GM18868 (cell line): ENCODE measurements at regions not wholly inside any gene's neighbourhood (a gene's known extent, or its start where the extent isn't known, plus 50 kb on each side); places are given as distances from the start of the nearest gene placed in this dataset.

ENCODE experiments used
- ATAC-seq: cut with Tn5 transposase; IDR thresholded peaks from one replicate; pipeline ENCODE4 v1.9.1; 2021; ENCODE audit warnings: mild to moderate bottlenecking, moderate library complexity; ENCODE audit not compliant: unreplicated experiment

DNA sequence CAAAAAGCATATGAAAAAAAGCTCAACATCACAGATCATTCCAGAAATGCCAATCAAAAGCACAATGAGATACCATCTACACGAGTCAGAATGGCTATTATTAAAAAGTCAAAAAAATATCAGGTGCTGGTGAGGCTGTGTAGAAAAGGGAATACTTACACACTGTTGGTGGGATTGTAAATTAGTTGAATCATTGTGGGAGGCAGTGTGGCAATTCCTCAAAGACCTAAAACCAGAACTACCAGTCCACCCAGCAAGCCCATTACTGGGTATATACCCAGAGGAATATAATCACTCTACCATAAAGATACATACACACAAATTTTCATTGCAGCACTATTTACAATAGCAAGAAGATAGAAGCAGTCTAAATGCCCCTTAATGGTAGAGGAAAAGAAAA, 529.9 kb downstream of the SLITRK1 start:
- no peak for ATAC-seq

DNA sequence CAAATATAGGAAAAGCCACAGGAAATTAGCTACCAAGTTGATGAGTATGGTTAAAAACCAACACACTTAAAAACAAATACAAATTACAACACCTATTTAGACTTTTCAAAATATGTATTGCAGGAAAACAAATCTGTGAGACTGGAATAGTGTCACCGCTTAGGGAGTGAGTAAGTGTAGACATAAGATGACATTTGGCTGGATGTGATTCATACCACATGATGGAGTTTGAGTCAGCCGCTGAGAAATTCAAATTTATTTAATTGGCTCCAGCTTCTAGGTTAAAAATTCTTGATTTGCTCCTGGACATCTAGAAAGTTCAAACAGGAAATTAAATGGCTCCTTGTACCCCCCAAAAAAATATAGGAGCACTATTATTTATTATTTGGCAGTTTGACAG, 531.7 kb downstream of the SLITRK1 start:
- ATAC-seq: no peak

DNA sequence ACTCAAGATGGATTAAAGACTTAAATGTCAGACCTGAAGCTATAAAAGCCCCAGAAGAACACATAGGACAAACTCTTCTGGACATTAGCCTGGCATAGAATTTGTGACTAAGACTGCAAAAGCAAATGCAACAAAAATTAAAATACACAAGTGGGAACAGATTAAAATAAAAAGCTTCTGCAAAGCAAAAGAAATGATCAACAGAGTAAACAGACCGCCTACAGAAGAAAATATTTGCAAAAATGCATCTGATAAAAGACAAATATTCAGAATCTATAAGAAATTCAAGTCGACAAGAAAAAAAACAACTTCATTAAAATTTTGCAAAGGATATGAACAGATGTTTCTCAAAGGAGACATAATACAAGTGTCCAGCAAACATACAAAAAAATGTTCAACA, 537.8 kb downstream of the SLITRK1 start:
- ATAC-seq: no peak

DNA sequence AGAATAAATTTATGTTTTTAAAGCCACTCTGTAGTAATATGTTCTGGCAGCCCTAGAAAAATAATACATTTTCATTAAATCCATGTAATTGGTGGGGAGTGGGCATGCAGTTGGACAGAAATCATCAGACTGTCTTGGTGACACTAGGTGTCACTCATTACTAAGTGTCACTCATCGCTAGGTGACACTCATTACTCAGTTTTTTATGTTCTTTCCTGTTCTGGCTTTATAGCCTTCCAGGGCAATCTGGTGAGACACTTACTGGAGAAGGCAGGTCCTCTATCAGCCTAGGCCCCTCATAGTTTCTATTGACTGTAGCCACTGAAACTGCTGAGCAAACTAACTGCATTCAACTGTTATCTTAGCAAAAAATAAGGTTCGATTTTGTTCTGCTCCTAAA, 542.1 kb downstream of the SLITRK1 start:
- no peak for ATAC-seq

DNA sequence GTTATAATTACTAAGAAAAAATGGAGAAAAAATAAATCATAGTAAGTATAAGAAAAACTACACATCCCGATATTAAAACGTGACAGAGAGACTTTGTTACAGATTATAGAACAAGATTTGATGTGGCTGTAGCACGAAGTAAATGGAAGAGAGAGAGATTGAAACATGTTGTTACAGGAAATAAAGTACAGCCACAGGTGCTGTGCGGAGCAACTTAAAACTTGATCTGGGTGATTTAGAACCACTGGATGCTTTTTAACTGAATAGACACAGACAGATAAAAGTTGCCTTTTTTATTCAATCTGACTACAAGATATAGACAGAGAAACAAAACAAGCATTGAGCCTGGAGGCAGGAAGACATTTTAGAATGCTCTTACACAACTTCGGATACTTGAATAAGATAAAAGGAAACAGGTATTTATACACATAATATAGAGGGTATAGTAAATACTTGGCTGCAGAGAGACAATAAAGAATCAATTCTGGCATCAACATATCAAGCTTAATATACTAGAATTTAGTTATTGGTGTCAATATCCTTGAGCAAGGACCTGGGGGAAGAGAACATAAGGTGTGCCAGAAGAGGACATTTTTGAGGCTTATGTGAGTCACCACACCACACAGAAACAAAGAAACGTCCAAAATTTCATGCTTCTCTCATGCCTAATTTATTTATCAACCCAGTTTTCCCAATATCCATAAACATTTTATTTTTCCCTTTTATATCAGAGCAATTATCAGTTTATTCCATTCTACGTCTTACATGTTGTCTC, 548.5 kb downstream of the SLITRK1 start:
- no peak for ATAC-seq

DNA sequence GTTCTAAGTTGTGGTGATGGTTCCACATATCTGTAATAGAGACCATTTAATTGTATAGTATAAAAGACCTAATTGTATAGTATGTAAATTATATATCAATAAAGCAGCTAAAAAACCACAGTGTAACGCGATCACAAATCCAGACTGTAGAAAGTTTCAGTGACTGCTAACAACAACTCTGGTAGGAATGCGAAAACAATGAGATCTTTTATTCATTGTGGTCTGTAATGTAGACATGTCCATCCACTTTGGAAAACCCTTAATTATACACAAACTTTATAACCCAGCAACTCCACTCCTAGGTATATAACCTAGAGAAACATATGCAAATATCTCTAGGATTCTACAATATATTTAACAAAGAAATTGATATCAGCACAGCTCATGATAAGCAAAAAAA, 549.5 kb downstream of the SLITRK1 start:
- no peak for ATAC-seq

DNA sequence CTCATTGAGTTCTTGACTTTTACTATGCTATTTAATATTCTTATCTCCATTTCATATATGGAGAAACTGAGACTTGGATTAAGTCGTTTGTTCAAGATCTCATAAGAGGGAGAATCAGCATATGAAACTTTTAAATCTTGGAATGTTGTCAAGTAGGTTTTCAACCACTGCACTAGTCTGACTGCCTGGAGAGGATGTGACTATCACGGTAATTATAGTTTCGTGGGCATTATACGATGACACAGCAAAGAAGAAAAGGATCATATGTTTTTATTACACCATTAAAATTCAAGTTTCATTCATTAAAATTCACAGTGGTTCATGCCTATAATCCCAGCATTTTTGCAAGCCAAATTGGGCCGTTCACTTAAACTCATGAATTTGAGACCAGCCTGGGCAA, 555.2 kb downstream of the SLITRK1 start:
- ATAC-seq: no peak

DNA sequence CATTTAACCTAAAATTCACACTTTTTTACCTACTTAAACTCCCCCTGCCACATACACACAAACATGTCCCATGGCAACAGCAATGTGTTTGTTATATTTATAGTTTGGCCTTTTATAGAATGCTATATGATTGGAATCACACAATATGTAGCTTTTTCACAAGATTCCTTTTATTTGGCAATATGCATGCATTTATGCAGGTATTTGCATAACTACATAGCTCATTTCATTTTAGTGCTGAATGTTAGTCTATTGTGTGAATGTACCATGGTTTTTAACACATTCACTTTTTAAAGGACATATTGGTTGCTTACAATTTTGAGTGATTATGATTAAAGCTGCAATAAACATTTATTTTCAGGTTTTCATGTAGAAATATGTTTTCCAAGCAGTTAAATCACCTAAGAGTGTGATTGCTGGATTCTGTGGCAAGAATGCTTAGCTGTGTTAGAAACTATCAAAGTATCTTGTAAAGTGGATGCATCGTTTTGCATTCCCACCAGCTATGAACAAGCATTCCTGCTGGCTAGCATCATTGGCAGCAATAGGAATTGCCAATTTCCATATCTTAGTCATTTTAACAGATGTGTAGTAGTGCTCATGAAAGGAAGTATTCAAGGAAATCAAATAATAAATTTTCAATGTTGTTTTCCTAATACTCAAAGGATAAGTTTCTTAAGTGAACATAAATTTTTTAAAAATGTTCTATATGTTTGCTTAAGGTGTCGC, 557.0 kb downstream of the SLITRK1 start:
- ATAC-seq: no peak

DNA sequence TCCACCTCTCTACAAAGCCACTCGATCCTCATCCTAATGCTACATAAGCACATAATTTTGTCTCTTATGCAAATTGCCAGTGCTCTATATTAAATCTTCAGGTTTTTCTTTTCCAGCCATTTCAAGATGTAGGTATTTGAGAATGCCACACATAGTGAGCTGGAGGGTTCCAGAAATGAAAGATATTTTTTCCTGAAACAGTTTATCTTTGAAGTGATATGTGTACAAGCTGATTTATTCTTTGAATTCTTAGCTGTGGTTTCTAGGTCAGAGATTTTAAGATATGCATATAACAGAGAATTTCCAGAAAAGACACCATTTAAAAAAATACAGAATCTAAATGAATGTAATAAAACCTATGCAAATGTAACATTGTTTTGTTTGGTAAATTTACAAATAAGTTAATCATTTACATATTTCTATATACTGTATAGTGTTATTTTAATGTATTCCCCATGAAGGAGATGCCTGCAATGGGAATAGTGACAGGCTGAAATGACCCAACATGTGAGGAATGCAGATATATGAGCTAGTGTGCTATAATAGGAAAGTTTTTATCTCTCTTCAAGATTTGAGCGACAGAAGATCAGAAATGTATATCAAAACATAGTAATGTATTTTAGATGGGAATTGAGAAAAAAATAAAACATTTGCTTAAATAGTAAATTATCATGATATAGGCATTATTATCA, 570.2 kb downstream of the SLITRK1 start:
- ATAC-seq: no peak

DNA sequence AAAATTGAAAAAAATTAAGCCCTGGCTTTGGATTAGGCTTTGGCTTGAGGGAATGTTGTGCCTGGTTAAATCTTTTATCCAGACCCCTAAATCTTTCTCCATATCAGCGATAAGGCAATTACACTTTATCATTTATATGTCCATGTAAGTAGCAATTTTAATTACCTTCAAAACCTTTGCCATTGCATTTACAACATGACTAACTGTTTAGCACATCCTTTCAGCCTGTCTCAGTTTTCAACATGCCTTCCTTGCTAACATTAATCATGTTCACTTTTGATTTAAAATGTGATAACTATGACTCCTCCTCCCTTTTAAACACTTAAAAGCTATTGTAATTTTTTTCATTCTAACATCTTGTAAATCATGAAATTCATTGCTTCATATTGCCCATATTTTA, 583.7 kb downstream of the SLITRK1 start:
- no peak for ATAC-seq

DNA sequence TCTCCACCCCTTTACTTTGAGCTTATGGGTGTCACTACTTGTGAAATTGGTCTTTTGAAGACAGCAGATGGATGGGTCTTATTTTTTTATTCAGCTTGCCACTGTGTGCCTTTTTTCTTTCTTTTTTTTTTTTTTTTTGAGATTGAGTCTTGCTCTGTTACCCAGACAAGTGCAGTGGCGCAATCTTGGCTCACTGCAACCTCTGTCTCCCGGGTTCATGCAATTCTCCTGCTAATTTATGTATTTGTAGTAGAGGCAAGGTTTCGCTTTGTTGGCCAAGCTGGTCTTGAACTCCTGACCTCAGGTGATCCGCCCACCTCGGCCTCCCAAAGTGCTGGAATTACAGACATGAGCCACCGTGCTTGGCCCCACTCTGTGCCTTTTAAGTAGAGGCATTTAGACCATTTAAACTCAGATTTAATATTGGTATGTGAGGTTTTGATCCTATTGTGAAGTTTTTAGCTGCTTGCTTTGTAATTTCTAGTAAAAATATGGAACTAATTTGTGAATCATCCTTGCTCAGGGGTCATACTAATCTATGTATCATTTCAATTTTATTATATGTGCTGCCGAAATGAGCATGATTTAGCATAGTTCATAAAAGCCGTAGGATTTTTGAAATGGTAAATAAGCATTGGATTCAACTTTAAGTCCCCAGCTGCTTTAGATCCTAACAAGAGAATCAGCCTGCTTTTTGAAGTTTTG, 584.5 kb downstream of the SLITRK1 start:
- ATAC-seq: no peak

DNA sequence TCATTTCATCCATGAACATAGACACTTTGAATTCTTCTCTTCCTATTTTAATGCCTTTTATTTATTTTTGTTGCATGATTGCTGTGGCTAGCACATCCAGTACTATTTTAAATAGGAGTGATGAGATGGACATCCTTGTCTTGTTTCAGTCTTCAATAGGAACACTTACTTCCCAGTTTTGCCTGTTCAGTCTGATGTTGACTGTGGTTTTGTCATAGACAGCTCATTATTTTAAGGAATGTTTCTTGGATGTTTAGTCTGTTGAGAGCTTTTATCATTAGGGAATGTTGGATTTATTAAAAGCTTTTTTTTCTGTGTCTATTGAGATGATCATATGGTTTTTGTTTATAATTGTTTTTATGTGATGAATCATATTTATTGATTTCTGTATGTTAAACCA, 586.6 kb downstream of the SLITRK1 start:
- no peak for ATAC-seq

DNA sequence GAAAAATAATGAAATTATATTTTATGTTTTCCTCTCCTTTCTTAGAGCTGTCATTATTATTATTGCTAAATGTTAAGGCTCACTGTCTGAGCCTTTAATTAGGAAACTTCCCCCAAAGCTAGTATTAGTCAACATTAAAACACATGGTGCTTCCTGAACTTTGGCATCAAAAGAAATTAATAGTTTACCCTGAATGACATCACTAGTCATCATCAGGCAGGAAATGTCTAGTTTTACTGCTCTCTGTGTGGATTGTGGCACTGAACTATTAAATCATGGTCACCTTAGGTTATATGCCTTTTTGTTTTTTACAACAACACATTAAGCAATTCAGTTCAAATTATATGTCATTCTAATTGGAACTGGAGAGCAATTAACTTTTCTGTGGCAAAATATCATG, 595.5 kb downstream of the SLITRK1 start:
- ATAC-seq: no peak

DNA sequence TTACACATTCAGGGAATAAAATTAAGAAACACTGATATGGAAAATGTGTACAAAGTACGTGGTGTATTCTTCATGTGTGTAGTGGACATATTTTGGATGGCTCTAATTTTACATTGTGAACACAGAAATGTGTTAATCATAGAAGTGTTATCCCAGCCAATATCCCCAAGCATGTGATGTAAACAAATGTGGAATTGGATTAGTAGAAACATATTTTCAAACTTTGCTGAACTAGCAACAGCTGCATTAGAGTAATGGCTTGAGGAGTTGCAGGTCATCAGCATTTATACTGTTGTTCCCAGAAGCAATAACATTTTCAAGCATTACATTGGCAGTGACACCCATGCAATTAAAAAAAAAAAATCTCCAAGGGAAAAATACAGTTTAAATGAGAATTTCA, 600.6 kb downstream of the SLITRK1 start:
- ATAC-seq: no peak

DNA sequence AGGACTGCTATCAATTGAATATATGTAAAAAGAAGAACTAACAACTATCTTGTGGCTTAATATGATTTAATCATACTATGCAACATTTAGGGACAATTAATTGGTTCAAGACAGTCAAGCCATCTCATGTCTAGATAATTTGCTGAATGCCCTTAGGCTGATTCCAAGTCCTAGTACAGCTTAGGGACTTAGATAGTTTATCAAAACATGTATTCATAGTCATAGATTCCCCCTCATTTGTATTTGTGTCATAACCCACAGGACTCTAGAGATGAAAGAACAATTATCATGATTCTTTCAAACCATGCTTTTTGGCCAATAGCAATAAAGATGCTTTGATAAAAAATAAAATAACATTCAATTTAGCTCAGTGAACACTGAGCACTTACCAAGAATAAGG, 607.6 kb downstream of the SLITRK1 start:
- ATAC-seq: no peak

DNA sequence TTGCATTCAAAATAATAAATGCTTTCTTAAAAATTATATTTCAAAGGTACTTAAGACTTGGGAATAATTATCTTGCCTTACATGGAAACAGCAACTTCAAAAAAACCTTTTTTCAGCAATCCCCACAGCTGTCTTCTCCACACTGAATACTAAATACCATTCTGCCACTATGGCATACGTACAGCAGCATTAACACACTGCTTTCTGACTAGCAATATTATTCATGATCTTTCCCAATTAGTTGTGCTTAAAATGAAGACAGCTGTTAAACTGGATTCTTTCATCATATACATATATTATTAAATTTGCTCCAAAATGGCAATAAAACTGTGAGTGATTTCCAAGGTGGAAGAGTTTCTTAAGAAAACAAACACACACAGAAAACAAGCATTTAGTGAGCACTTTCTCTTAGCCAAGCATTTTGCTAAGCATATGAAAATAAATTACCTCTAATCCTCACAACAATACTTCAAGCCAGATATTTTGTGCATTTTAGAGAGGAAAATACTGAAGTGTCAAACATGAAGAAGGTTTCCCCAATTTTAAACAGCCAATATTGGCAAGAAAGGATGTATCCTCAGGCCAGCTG, 609.5 kb downstream of the SLITRK1 start:
- no peak for ATAC-seq

DNA sequence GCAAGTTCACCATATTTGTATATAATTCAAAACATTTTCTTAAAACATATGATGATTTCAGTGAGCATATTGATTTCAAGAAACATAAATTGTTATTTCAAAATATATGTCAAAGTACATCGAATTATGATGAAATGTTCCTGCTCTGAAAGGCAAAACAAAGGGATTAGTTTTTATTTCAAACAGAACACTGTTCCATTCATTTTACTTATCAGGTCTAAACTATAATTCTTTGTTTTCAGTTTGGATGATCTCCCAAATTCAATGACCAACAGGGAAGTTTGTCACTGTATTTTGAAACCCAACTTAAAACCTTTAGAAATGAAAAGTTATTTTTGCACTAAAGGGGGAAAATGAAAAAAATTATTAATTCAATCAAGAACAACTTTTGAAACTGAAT, 610.2 kb downstream of the SLITRK1 start:
- no peak for ATAC-seq

DNA sequence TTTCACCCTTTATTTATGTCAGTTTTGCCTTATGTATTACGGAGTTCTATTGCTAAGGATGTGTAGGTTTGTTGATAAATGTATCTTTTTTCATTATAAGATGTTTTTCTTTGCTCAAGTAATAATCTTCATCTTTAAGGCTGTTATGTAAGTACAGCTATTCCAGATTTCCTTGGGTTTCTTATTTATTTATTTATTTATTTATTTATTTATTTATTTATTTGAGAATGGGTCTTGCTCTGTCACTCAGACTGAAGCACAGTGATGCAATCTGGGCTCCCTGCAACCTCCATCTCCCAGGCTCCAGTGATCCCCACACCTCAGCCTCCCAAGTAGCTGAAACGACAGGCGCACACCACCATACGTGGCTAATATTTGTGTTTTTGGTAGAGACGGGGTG, 617.0 kb downstream of the SLITRK1 start:
- no peak for ATAC-seq

DNA sequence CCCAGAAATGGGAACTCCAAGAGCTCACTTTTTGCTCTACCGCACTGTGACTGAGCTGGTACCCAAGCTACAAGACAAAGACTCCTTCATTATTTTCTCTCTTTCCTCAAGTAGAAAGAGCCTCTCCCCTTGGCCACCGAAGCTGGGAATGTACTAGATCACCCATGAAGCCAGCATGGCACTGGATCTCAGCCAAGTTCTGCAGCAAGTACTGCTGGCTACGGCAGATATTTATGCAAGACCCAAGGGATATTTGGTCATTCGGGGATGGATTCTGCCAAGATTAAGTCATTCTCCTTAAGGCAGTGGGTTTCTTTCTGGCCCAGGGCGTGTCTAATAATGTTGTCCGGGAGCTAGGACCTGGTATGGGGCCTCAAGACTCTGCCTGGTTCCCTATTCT, 633.5 kb downstream of the SLITRK1 start:
- ATAC-seq: no peak

DNA sequence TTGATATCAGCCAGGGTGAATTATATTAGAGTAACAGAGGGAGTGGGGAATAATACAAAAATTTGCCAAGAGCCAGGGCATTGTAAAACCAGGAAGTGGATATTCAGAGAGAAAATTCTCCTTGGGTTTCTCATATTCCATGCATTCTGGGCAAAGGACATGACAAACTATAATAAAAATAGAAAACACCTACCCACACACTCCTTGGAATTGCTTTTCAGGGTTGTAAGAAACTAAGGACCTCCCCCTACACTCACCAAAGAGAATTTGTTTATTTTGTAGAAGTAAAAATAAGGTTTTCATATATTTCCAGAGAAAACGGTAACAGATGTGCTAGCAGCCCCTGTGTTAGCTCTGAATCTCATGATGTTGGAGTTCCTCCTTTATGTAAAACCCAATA, 649.6 kb downstream of the SLITRK1 start:
- ATAC-seq: no peak
